Thoracic aorta (tissue), 2 donors: ENCODE measurements at regions not wholly inside any gene's neighbourhood (a gene's known extent, or its start where the extent isn't known, plus 50 kb on each side); places are given as distances from the start of the nearest gene placed in this dataset.

Source experiments
- ATAC-seq: fragments of 150-250 bp; one replicate; pipeline ENCODE4 v1.8.0; 2017; ENCODE audit warnings: low read depth; ENCODE audit not compliant: insufficient number of reproducible peaks, low FRiP score
- DNase-seq: peaks from one replicate; pipeline ENCODE4 v3.0.0-alpha.2; 2020; ENCODE audit warnings: low spot score
- H3K27ac ChIP-seq, 2 donors: fragments of 200-600 bp; sonication (generic); 1 replicate in 1 of 2; 2 replicates in 1 of 2; pipeline ENCODE4 v1.5.1; 2016; ENCODE audit warnings: mild to moderate bottlenecking in 2 of 2, moderate library complexity in 2 of 2
- H3K27me3 ChIP-seq: fragments of 200-600 bp; sonication (generic); replicated peaks from 2 replicates; pipeline ENCODE4 v1.6.0; 2016; ENCODE audit warnings: mild to moderate bottlenecking; ENCODE audit not compliant: insufficient read depth
- H3K36me3 ChIP-seq: fragments of 200-600 bp; sonication (generic); one replicate; pipeline ENCODE4 v1.5.1; 2016
- H3K4me1 ChIP-seq, 2 donors: fragments of 200-600 bp; sonication (generic); 1 replicate in 1 of 2; 2 replicates in 1 of 2; pipeline versions ENCODE4 v1.5.1 to v1.6.0; 2016; ENCODE audit warnings: low read depth in 2 of 2, mild to moderate bottlenecking in 1 of 2; ENCODE audit not compliant: control insufficient read depth in 1 of 2
- H3K4me3 ChIP-seq: fragments of 200-600 bp; sonication (generic); 2 replicates; pipeline ENCODE4 v1.5.1; 2016; ENCODE audit warnings: mild to moderate bottlenecking
- H3K9me3 ChIP-seq: fragments of 200-600 bp; sonication (generic); 2 replicates; pipeline ENCODE4 v1.5.1; 2016
- TF ChIP-seq, protein P1 (sequence below): fragments of 200-600 bp; sonication (generic); IDR thresholded peaks from one replicate; pipeline ENCODE4 v1.5.1; 2019; ENCODE audit warnings: antibody characterized with exemption

- Histone ChIP-seq H3K36me3 (no peaks in the 10 kb centered on the region), H3K4me1 (no peaks in the 10 kb centered on the region), H3K27me3 (no peaks in the 10 kb centered on the region), H3K9me3 (no peaks in the 10 kb centered on the region), H3K27ac (no peak overlapping the region), H3K4me3 (no peak overlapping the region)
- TF ChIP-seq, protein P1, sequence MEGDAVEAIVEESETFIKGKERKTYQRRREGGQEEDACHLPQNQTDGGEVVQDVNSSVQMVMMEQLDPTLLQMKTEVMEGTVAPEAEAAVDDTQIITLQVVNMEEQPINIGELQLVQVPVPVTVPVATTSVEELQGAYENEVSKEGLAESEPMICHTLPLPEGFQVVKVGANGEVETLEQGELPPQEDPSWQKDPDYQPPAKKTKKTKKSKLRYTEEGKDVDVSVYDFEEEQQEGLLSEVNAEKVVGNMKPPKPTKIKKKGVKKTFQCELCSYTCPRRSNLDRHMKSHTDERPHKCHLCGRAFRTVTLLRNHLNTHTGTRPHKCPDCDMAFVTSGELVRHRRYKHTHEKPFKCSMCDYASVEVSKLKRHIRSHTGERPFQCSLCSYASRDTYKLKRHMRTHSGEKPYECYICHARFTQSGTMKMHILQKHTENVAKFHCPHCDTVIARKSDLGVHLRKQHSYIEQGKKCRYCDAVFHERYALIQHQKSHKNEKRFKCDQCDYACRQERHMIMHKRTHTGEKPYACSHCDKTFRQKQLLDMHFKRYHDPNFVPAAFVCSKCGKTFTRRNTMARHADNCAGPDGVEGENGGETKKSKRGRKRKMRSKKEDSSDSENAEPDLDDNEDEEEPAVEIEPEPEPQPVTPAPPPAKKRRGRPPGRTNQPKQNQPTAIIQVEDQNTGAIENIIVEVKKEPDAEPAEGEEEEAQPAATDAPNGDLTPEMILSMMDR, result no peak
- no peak for DNase-seq
- no peak for ATAC-seq
These were observed 121.7 kb upstream of the COL1A2 start for GRCh38 chr7:94272821-94273583.

GRCh38 chr7:94274828-94275227, 119.9 kb upstream of the COL1A2 start:
- TF ChIP-seq, protein P1, result no peak
- no peaks in the 10 kb centered on the region for H3K9me3 ChIP-seq
- H3K36me3 ChIP-seq, result no peaks in the 10 kb centered on the region
- no peak overlapping the region for H3K4me3 ChIP-seq
- no peak for ATAC-seq
- no peaks in the 10 kb centered on the region for H3K4me1 ChIP-seq
- no peaks in the 10 kb centered on the region for H3K27me3 ChIP-seq
- DNase-seq, result no peak
- no peak overlapping the region for H3K27ac ChIP-seq

- H3K27me3 ChIP-seq, result no peaks in the 10 kb centered on the region
- no peak for ATAC-seq
These were observed 118.7 kb upstream of the COL1A2 start for GRCh38 chr7:94276027-94276426.

DNA sequence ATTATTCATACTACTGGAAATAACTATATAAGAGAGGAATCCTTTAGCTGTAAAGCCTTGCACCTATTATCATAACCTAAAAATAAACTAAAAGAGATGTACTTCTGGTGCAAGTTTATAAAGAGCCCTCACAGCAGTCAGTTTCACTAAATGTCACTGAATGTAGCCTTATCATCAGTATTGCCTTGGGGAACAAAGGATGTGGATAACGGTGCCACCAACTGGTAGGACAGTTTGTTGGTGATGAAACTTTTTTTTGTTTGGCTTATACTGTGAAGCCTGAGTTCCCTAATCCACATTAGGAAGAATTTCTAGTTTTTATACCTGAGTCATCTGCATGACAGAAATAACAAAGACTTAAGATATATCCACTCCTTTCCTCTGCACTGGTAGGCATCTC, 117.9 kb upstream of the COL1A2 start:
- ATAC-seq, result no peak
- DNase-seq, result no peak
- no peaks in the 10 kb centered on the region for H3K27me3 ChIP-seq
- no peaks in the 10 kb centered on the region for H3K4me1 ChIP-seq
- no peaks in the 10 kb centered on the region for H3K9me3 ChIP-seq
- TF ChIP-seq, protein P1, result no peak
- no peak overlapping the region for H3K27ac ChIP-seq
- H3K36me3 ChIP-seq, result no peaks in the 10 kb centered on the region
- no peak overlapping the region for H3K4me3 ChIP-seq

More at GRCh38 chr7:94276027-94276426, 118.7 kb upstream of the COL1A2 start:
- no peaks in the 10 kb centered on the region for H3K9me3 ChIP-seq
- no peaks in the 10 kb centered on the region for H3K4me1 ChIP-seq
- no peaks in the 10 kb centered on the region for H3K36me3 ChIP-seq
- H3K4me3 ChIP-seq, result no peak overlapping the region
- TF ChIP-seq, protein P1, result no peak
- H3K27ac ChIP-seq, result no peak overlapping the region
- DNase-seq, result no peak

DNA sequence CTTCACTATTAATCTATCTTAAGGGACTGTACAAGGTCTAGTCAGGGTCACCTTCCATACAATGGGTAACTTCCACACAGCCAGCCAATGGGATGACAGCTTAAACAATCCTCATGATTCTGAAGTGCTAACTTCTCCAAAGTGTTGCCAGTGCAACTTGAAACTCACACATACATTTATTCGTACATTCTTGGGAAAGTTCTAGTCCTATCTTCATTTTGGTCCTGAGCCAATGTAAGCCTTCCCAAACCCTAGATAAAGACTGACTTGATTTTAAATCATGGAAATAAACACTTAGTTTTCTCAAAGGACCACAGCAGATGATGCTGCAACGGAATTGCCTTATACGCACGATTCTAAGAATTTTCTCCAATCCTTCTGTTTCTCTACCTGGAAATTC, 117.5 kb upstream of the COL1A2 start:
- H3K36me3 ChIP-seq, result no peaks in the 10 kb centered on the region
- no peaks in the 10 kb centered on the region for H3K9me3 ChIP-seq
- H3K27me3 ChIP-seq, result no peaks in the 10 kb centered on the region
- H3K4me1 ChIP-seq, result no peaks in the 10 kb centered on the region
- ATAC-seq (no peak), DNase-seq (no peak)
- H3K27ac ChIP-seq, result no peak overlapping the region
- H3K4me3 ChIP-seq, result no peak overlapping the region
- TF ChIP-seq, protein P1, result no peak
